Tibial nerve (tissue), 4 donors: ENCODE measurements at regions not wholly inside any gene's neighbourhood (a gene's known extent, or its start where the extent isn't known, plus 50 kb on each side); places are given as distances from the start of the nearest gene placed in this dataset.

Experiments
- DNase-seq, 2 donors: peaks; one replicate each; pipeline ENCODE4 v3.0.0-alpha.2; 2019; ENCODE audit warnings: low spot score in 2 of 2
- H3K27ac ChIP-seq, 4 donors: fragments of 200-600 bp; sonication (generic) in 3 of 4; one replicate each; pipeline ENCODE4 v1.5.1; 2017 to 2019; ENCODE audit warnings: mild to moderate bottlenecking in 1 of 4
- H3K27me3 ChIP-seq, 2 donors: fragments of 200-600 bp; sonication (generic) in 1 of 2; one replicate each; pipeline versions ENCODE4 v1.5.1 to v1.6.0; 2017 to 2019
- H3K36me3 ChIP-seq, 3 donors: fragments of 200-600 bp; sonication (generic); one replicate each; pipeline ENCODE4 v1.5.1; 2018 to 2019
- H3K4me1 ChIP-seq, 4 donors: fragments of 200-600 bp; sonication (generic) in 3 of 4; one replicate each; pipeline ENCODE4 v1.5.1; 2017 to 2019
- H3K4me3 ChIP-seq, 4 donors: fragments of 200-600 bp; sonication (generic) in 3 of 4; one replicate each; pipeline ENCODE4 v1.5.1; 2017 to 2019; ENCODE audit warnings: mild to moderate bottlenecking in 1 of 4, moderate library complexity in 1 of 4
- H3K9me3 ChIP-seq, 4 donors: fragments of 200-600 bp; sonication (generic) in 3 of 4; one replicate each; pipeline ENCODE4 v1.5.1; 2017 to 2019
- CTCF ChIP-seq, 5 experiments: fragments of 200-600 bp in 3 of 5; fragments of 450-650 bp in 2 of 5; sonication (generic) in 3 of 5; IDR thresholded peaks; one replicate each; pipeline ENCODE4 v1.5.1; 2016 to 2019; ENCODE audit warnings: antibody characterized with exemption in 5 of 5, mild to moderate bottlenecking in 3 of 5, moderate library complexity in 2 of 5
- EP300 ChIP-seq, 2 donors: sonication (generic); formaldehyde crosslinking; IDR thresholded peaks; one replicate each; pipeline ENCODE4 v1.6.1; 2017; ENCODE audit warnings: antibody characterized with exemption in 2 of 2, mild to moderate bottlenecking in 1 of 2
- POLR2A ChIP-seq, 2 donors: fragments of 450-650 bp; IDR thresholded peaks; one replicate each; pipeline ENCODE4 v1.6.1; 2017; ENCODE audit warnings: antibody characterized with exemption in 2 of 2, mild to moderate bottlenecking in 2 of 2, moderate library complexity in 2 of 2
- WGBS, 2 donors: methylation state at CpG; one replicate each; pipeline ENCODE4 v1.1.5; 2018; 5-methylcytosine and 5-hydroxymethylcytosine counted together

GRCh38 chr6:44522871-44523270, 135.4 kb downstream of the CDC5L start:
- Histone ChIP-seq H3K27me3 (no peaks in the 10 kb centered on the region), H3K4me1 (no peaks in the 10 kb centered on the region), H3K27ac (no peak overlapping the region), H3K4me3 (no peak overlapping the region), H3K9me3 (peaks cover 0 to 36% (median 5%) of the 10 kb centered on the region in 4 donors), H3K36me3 (no peaks in the 10 kb centered on the region)
- no peak for TF ChIP-seq EP300 (IDR thresholded peaks at IDR 0.05)
- TF ChIP-seq CTCF (IDR thresholded peaks at IDR 0.05): no peak
- TF ChIP-seq POLR2A (IDR thresholded peaks at IDR 0.05): no peak
- no peak for DNase-seq
- 92 to 95% methylated on average over 4 of the region's 4 CpGs for WGBS, 2 donors

- no peak for TF ChIP-seq POLR2A (IDR thresholded peaks at IDR 0.05)
- no peak for TF ChIP-seq CTCF (IDR thresholded peaks at IDR 0.05)
- no peak for TF ChIP-seq EP300 (IDR thresholded peaks at IDR 0.05)
- no peak overlapping the region for H3K27ac ChIP-seq
Observed at GRCh38 chr6:44524476-44525227, 137.1 kb downstream of the CDC5L start.

GRCh38 chr6:44525761-44526351, 138.3 kb downstream of the CDC5L start:
- H3K27me3 ChIP-seq: no peaks in the 10 kb centered on the region
- no peak overlapping the region for H3K27ac ChIP-seq
- H3K4me3 ChIP-seq: no peak overlapping the region
- no peak for DNase-seq
- TF ChIP-seq EP300 (IDR thresholded peaks at IDR 0.05) (no peak), CTCF (IDR thresholded peaks at IDR 0.05) (no peak), POLR2A (IDR thresholded peaks at IDR 0.05) (no peak)
- H3K4me1 ChIP-seq: no peaks in the 10 kb centered on the region
- 83 to 90% methylated on average over 9 of the region's 9 CpGs for WGBS, 2 donors
- H3K36me3 ChIP-seq: no peaks in the 10 kb centered on the region
- H3K9me3 ChIP-seq: peaks cover 0 to 32% (median 0%) of the 10 kb centered on the region in 4 donors

More at GRCh38 chr6:44524476-44525227, 137.1 kb downstream of the CDC5L start:
- DNase-seq: no peak
- Histone ChIP-seq H3K27me3 (no peaks in the 10 kb centered on the region), H3K9me3 (peaks cover 0 to 35% (median 3%) of the 10 kb centered on the region in 4 donors), H3K4me1 (no peaks in the 10 kb centered on the region), H3K36me3 (no peaks in the 10 kb centered on the region), H3K4me3 (no peak overlapping the region)
- WGBS, 2 donors: 91 to 92% methylated on average over 6 of the region's 6 CpGs

GRCh38 chr6:44527181-44527580, 139.7 kb downstream of the CDC5L start:
- no peak for TF ChIP-seq EP300 (IDR thresholded peaks at IDR 0.05)
- no peak for TF ChIP-seq POLR2A (IDR thresholded peaks at IDR 0.05)
- TF ChIP-seq CTCF (IDR thresholded peaks at IDR 0.05): no peak
- DNase-seq: no peak
- no peaks in the 10 kb centered on the region for H3K36me3 ChIP-seq
- peaks cover 0 to 23% (median 0%) of the 10 kb centered on the region in 4 donors for H3K9me3 ChIP-seq
- 68 to 80% methylated on average over 6 of the region's 6 CpGs for WGBS, 2 donors
- no peak overlapping the region for H3K27ac ChIP-seq
- no peak overlapping the region for H3K4me3 ChIP-seq
- H3K27me3 ChIP-seq: no peaks in the 10 kb centered on the region
- H3K4me1 ChIP-seq: no peaks in the 10 kb centered on the region
